ENCODE measurements at regions not wholly inside any gene's neighbourhood (a gene's known extent, or its start where the extent isn't known, plus 50 kb on each side); places are given as distances from the start of the nearest gene placed in this dataset.

GRCh38 chr9:81868145-81868544 is 60.1 kb upstream of the SPATA31D4 start:
- no peaks in the 10 kb centered on the region for H4K20me1 ChIP-seq (ENCODE audit: insufficient read depth)
- H3K9me3 ChIP-seq (ENCODE audit: low read depth), result no peaks in the 10 kb centered on the region
- H3F3A ChIP-seq (ENCODE audit: insufficient read depth), result peaks cover 15% of the 10 kb centered on the region
- H3K4me3 ChIP-seq, result no peak overlapping the region
- whole genome bisulfite sequencing, 2 experiments (ENCODE audit: low coverage in 1 of 2, low lambda C conversion rate in 2 of 2, missing lambda C conversion rate in 2 of 2), result 62 to 65% methylated on average over 3 of the region's 3 CpGs
- H3K27me3 ChIP-seq (replicated peaks; ENCODE audit: insufficient read depth), result no peaks in the 10 kb centered on the region
- TF ChIP-seq EZH2 (IDR thresholded peaks at IDR 0.05; ENCODE audit: insufficient read depth, poor library complexity, severe bottlenecking) (no peak), EZH2phosphoT487 (IDR thresholded peaks at IDR 0.05; ENCODE audit: insufficient read depth, low read depth) (no peak)
- no peaks in the 10 kb centered on the region for H3K79me2 ChIP-seq (ENCODE audit: insufficient read depth)
- no peak overlapping the region for H2AFZ ChIP-seq
- H3K36me3 ChIP-seq (ENCODE audit: low read depth), result no peaks in the 10 kb centered on the region
- peaks cover 10% of the 10 kb centered on the region for H3K4me1 ChIP-seq (ENCODE audit: insufficient read depth)
- H3K27ac ChIP-seq, result no peak overlapping the region
- in situ Hi-C loops (cut with MboI), result no loop called here
- DNase-seq, result no peak
- no peak overlapping the region for H3K4me2 ChIP-seq (ENCODE audit: unreplicated experiment)
- H3K9ac ChIP-seq, result no peak overlapping the region
- H3K9me2 ChIP-seq (ENCODE audit: insufficient read depth), result no peaks in the 10 kb centered on the region

- H3K9me2 ChIP-seq (ENCODE audit: insufficient read depth), result no peaks in the 10 kb centered on the region
- WGBS, 2 experiments (ENCODE audit: low coverage in 1 of 2, low lambda C conversion rate in 2 of 2, missing lambda C conversion rate in 2 of 2), result 0% methylated on average over 1 of the region's 1 CpG
- peak overlapping the region; percentile 63 for H3K4me2 ChIP-seq (ENCODE audit: unreplicated experiment)
- peak overlapping the region; percentile 49 for H3K27ac ChIP-seq
- in situ Hi-C loops (cut with MboI), result no loop called here
- DNase-seq, result peak; percentile 88
- no peaks in the 10 kb centered on the region for H3K79me2 ChIP-seq (ENCODE audit: insufficient read depth)
- no peaks in the 10 kb centered on the region for H3K9me3 ChIP-seq (ENCODE audit: low read depth)
- no peaks in the 10 kb centered on the region for H3K27me3 ChIP-seq (replicated peaks; ENCODE audit: insufficient read depth)
- peaks cover 15% of the 10 kb centered on the region for H3F3A ChIP-seq (ENCODE audit: insufficient read depth)
- no peak for TF ChIP-seq EZH2phosphoT487 (IDR thresholded peaks at IDR 0.05; ENCODE audit: insufficient read depth, low read depth)
- TF ChIP-seq EZH2 (IDR thresholded peaks at IDR 0.05; ENCODE audit: insufficient read depth, poor library complexity, severe bottlenecking), result no peak
- no peaks in the 10 kb centered on the region for H4K20me1 ChIP-seq (ENCODE audit: insufficient read depth)
- no peaks in the 10 kb centered on the region for H3K36me3 ChIP-seq (ENCODE audit: low read depth)
- peak overlapping the region; percentile 39 for H2AFZ ChIP-seq
- H3K4me1 ChIP-seq (ENCODE audit: insufficient read depth), result peaks cover 10% of the 10 kb centered on the region
- peak overlapping the region; percentile 35 for H3K4me3 ChIP-seq
- H3K9ac ChIP-seq, result peak overlapping the region; percentile 29
Observed at GRCh38 chr9:81871695-81872094, 56.5 kb upstream of the SPATA31D4 start.

GRCh38 chr9:81874250-81874649 is 54.0 kb upstream of the SPATA31D4 start:
- H3K9me3 ChIP-seq (ENCODE audit: low read depth), result no peaks in the 10 kb centered on the region
- peaks cover 15% of the 10 kb centered on the region for H3F3A ChIP-seq (ENCODE audit: insufficient read depth)
- TF ChIP-seq EZH2 (IDR thresholded peaks at IDR 0.05; ENCODE audit: insufficient read depth, poor library complexity, severe bottlenecking) (no peak), EZH2phosphoT487 (IDR thresholded peaks at IDR 0.05; ENCODE audit: insufficient read depth, low read depth) (no peak)
- H3K9ac ChIP-seq, result no peak overlapping the region
- H3K27me3 ChIP-seq (replicated peaks; ENCODE audit: insufficient read depth), result no peaks in the 10 kb centered on the region
- WGBS, 2 experiments (ENCODE audit: low coverage in 1 of 2, low lambda C conversion rate in 2 of 2, missing lambda C conversion rate in 2 of 2), result 86 to 90% methylated on average over 7 of the region's 7 CpGs
- H3K4me2 ChIP-seq (ENCODE audit: unreplicated experiment), result no peak overlapping the region
- in situ Hi-C loops (cut with MboI), result no loop called here
- no peaks in the 10 kb centered on the region for H3K36me3 ChIP-seq (ENCODE audit: low read depth)
- DNase-seq, result no peak
- H3K4me1 ChIP-seq (ENCODE audit: insufficient read depth), result peaks cover 12% of the 10 kb centered on the region
- no peak overlapping the region for H3K27ac ChIP-seq
- no peaks in the 10 kb centered on the region for H3K9me2 ChIP-seq (ENCODE audit: insufficient read depth)
- H3K4me3 ChIP-seq, result no peak overlapping the region
- no peaks in the 10 kb centered on the region for H3K79me2 ChIP-seq (ENCODE audit: insufficient read depth)
- H2AFZ ChIP-seq, result no peak overlapping the region
- H4K20me1 ChIP-seq (ENCODE audit: insufficient read depth), result no peaks in the 10 kb centered on the region

GRCh38 chr9:81874931-81875330 is 53.3 kb upstream of the SPATA31D4 start:
- peak; percentile 68 for DNase-seq
- no peaks in the 10 kb centered on the region for H3K9me2 ChIP-seq (ENCODE audit: insufficient read depth)
- H3K79me2 ChIP-seq (ENCODE audit: insufficient read depth), result no peaks in the 10 kb centered on the region
- no peak overlapping the region for H3K4me3 ChIP-seq
- no peaks in the 10 kb centered on the region for H3K36me3 ChIP-seq (ENCODE audit: low read depth)
- no peaks in the 10 kb centered on the region for H3K9me3 ChIP-seq (ENCODE audit: low read depth)
- peaks cover 18% of the 10 kb centered on the region for H3K4me1 ChIP-seq (ENCODE audit: insufficient read depth)
- in situ Hi-C loops (cut with MboI), result no loop called here
- TF ChIP-seq EZH2phosphoT487 (IDR thresholded peaks at IDR 0.05; ENCODE audit: insufficient read depth, low read depth) (no peak), EZH2 (IDR thresholded peaks at IDR 0.05; ENCODE audit: insufficient read depth, poor library complexity, severe bottlenecking) (no peak)
- no peak overlapping the region for H3K9ac ChIP-seq
- H3K4me2 ChIP-seq (ENCODE audit: unreplicated experiment), result no peak overlapping the region
- no peak overlapping the region for H3K27ac ChIP-seq
- no peaks in the 10 kb centered on the region for H3K27me3 ChIP-seq (replicated peaks; ENCODE audit: insufficient read depth)
- WGBS, 2 experiments (ENCODE audit: low coverage in 1 of 2, low lambda C conversion rate in 2 of 2, missing lambda C conversion rate in 2 of 2), result 33 to 37% methylated on average over 4 of the region's 4 CpGs
- peaks cover 15% of the 10 kb centered on the region for H3F3A ChIP-seq (ENCODE audit: insufficient read depth)
- H2AFZ ChIP-seq, result no peak overlapping the region
- H4K20me1 ChIP-seq (ENCODE audit: insufficient read depth), result no peaks in the 10 kb centered on the region

GRCh38 chr9:81877047-81877446 is 51.2 kb upstream of the SPATA31D4 start:
- H3K9me3 ChIP-seq (ENCODE audit: low read depth), result no peaks in the 10 kb centered on the region
- no peak overlapping the region for H2AFZ ChIP-seq
- H3K27me3 ChIP-seq (replicated peaks; ENCODE audit: insufficient read depth), result no peaks in the 10 kb centered on the region
- in situ Hi-C loops (cut with MboI), result no loop called here
- no peaks in the 10 kb centered on the region for H3K79me2 ChIP-seq (ENCODE audit: insufficient read depth)
- H3K4me2 ChIP-seq (ENCODE audit: unreplicated experiment), result no peak overlapping the region
- TF ChIP-seq EZH2 (IDR thresholded peaks at IDR 0.05; ENCODE audit: insufficient read depth, poor library complexity, severe bottlenecking) (no peak), EZH2phosphoT487 (IDR thresholded peaks at IDR 0.05; ENCODE audit: insufficient read depth, low read depth) (no peak)
- H3K4me1 ChIP-seq (ENCODE audit: insufficient read depth), result peaks cover 9% of the 10 kb centered on the region
- 91% methylated on average over 9 of the region's 9 CpGs for WGBS, 2 experiments (ENCODE audit: low coverage in 1 of 2, low lambda C conversion rate in 2 of 2, missing lambda C conversion rate in 2 of 2)
- no peaks in the 10 kb centered on the region for H3K9me2 ChIP-seq (ENCODE audit: insufficient read depth)
- DNase-seq, result no peak
- no peak overlapping the region for H3K4me3 ChIP-seq
- H3K27ac ChIP-seq, result no peak overlapping the region
- peaks cover 4% of the 10 kb centered on the region for H3F3A ChIP-seq (ENCODE audit: insufficient read depth)
- H3K36me3 ChIP-seq (ENCODE audit: low read depth), result no peaks in the 10 kb centered on the region
- no peak overlapping the region for H3K9ac ChIP-seq
- no peaks in the 10 kb centered on the region for H4K20me1 ChIP-seq (ENCODE audit: insufficient read depth)

Measured in GM23248 (cell line).